ENCODE measurements at regions not wholly inside any gene's neighbourhood (a gene's known extent, or its start where the extent isn't known, plus 50 kb on each side); places are given as distances from the start of the nearest gene placed in this dataset.

GRCh38 chr5:56350597-56351170 is 117.6 kb upstream of the ANKRD55 start (continued):
- TF ChIP-seq ELF1 (CRISPR knock-in tag; IDR thresholded peaks at IDR 0.05) (peak; percentile 19; the same call in 1 of the 2 replicates), KLF13 (CRISPR knock-in tag; IDR thresholded peaks at IDR 0.05) (no peak), ZUFSP (CRISPR knock-in tag; IDR thresholded peaks at IDR 0.05; ENCODE audit: borderline replicate concordance) (no peak), JUNB (CRISPR knock-in tag; IDR thresholded peaks at IDR 0.05; ENCODE audit: borderline replicate concordance) (peak; percentile 82), KDM4B (CRISPR knock-in tag; IDR thresholded peaks at IDR 0.05) (no peak), DPF2 (CRISPR knock-in tag; IDR thresholded peaks at IDR 0.05; ENCODE audit: borderline replicate concordance, low read depth) (peak; percentile 70; the same call in 1 of the 2 replicates), FOXP4 (CRISPR knock-in tag; IDR thresholded peaks at IDR 0.05) (peak; percentile 60), ZNF691 (CRISPR knock-in tag; IDR thresholded peaks at IDR 0.05; ENCODE audit: borderline replicate concordance, low read depth) (peak; percentile 40; the same call in 1 of the 2 replicates), JUND (CRISPR knock-in tag; IDR thresholded peaks at IDR 0.05) (peak; percentile 95), ZNF614 (CRISPR knock-in tag; IDR thresholded peaks at IDR 0.05; ENCODE audit: borderline replicate concordance) (peak; percentile 28; the same call in 1 of the 2 replicates), SMARCE1 (IDR thresholded peaks at IDR 0.05; ENCODE audit: borderline replicate concordance) (no peak), ZNF646 (CRISPR knock-in tag; IDR thresholded peaks at IDR 0.05) (no peak)
- TF ChIP-seq, protein P1, sequence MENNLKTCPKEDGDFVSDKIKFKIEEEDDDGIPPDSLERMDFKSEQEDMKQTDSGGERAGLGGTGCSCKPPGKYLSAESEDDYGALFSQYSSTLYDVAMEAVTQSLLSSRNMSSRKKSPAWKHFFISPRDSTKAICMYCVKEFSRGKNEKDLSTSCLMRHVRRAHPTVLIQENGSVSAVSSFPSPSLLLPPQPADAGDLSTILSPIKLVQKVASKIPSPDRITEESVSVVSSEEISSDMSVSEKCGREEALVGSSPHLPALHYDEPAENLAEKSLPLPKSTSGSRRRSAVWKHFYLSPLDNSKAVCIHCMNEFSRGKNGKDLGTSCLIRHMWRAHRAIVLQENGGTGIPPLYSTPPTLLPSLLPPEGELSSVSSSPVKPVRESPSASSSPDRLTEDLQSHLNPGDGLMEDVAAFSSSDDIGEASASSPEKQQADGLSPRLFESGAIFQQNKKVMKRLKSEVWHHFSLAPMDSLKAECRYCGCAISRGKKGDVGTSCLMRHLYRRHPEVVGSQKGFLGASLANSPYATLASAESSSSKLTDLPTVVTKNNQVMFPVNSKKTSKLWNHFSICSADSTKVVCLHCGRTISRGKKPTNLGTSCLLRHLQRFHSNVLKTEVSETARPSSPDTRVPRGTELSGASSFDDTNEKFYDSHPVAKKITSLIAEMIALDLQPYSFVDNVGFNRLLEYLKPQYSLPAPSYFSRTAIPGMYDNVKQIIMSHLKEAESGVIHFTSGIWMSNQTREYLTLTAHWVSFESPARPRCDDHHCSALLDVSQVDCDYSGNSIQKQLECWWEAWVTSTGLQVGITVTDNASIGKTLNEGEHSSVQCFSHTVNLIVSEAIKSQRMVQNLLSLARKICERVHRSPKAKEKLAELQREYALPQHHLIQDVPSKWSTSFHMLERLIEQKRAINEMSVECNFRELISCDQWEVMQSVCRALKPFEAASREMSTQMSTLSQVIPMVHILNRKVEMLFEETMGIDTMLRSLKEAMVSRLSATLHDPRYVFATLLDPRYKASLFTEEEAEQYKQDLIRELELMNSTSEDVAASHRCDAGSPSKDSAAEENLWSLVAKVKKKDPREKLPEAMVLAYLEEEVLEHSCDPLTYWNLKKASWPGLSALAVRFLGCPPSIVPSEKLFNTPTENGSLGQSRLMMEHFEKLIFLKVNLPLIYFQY (CRISPR knock-in tag; IDR thresholded peaks at IDR 0.05; ENCODE audit: borderline replicate concordance): peak; percentile 55; the same call in 1 of the 2 replicates

All from HepG2 (cell line).